Vagina (tissue), 2 donors: ENCODE measurements at regions not wholly inside any gene's neighbourhood (a gene's known extent, or its start where the extent isn't known, plus 50 kb on each side); places are given as distances from the start of the nearest gene placed in this dataset.

Experiments used
- POLR2A ChIP-seq, 2 donors: fragments of 450-650 bp; IDR thresholded peaks; one replicate each; pipeline ENCODE4 v1.6.1; 2017; ENCODE audit warnings: antibody characterized with exemption in 2 of 2, mild to moderate bottlenecking in 2 of 2, moderate library complexity in 2 of 2
- POLR2AphosphoS5 ChIP-seq, 2 donors: sonication (generic); formaldehyde crosslinking; IDR thresholded peaks; one replicate each; pipeline ENCODE4 v1.9.0; 2017; ENCODE audit warnings: antibody characterized with exemption in 2 of 2, mild to moderate bottlenecking in 2 of 2, low read depth in 1 of 2; ENCODE audit not compliant: insufficient read depth in 1 of 2
- TF ChIP-seq, protein P1 (sequence below), 3 experiments: fragments of 450-650 bp in 2 of 3; fragments of 200-600 bp in 1 of 3; sonication (generic) in 1 of 3; IDR thresholded peaks; one replicate each; pipeline ENCODE4 v1.5.1; 2017 to 2019; ENCODE audit warnings: antibody characterized with exemption in 3 of 3, mild to moderate bottlenecking in 2 of 3, moderate library complexity in 2 of 3

DNA sequence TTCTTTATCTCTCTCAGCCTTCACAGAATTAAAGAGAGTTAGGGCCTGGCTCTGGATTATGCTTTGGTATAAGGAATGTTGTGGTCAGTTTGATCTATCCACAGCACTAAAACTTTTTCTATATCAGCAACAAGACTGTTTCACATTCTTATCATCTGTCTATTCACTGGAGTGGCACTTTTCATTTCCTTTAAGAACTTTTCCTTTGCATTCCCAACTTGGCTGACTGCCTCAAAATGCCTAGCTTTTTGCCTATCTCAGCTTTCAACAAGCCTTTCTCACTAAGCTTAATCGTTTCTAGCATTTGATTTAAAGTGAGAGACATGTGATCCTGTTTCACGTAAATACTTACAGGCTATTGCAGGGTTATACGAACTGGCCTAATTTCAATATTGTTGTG, 471.8 kb downstream of the GBE1 start:
- TF ChIP-seq, protein P1, sequence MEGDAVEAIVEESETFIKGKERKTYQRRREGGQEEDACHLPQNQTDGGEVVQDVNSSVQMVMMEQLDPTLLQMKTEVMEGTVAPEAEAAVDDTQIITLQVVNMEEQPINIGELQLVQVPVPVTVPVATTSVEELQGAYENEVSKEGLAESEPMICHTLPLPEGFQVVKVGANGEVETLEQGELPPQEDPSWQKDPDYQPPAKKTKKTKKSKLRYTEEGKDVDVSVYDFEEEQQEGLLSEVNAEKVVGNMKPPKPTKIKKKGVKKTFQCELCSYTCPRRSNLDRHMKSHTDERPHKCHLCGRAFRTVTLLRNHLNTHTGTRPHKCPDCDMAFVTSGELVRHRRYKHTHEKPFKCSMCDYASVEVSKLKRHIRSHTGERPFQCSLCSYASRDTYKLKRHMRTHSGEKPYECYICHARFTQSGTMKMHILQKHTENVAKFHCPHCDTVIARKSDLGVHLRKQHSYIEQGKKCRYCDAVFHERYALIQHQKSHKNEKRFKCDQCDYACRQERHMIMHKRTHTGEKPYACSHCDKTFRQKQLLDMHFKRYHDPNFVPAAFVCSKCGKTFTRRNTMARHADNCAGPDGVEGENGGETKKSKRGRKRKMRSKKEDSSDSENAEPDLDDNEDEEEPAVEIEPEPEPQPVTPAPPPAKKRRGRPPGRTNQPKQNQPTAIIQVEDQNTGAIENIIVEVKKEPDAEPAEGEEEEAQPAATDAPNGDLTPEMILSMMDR (IDR thresholded peaks at IDR 0.05), result no peak
- TF ChIP-seq POLR2AphosphoS5 (IDR thresholded peaks at IDR 0.05; ENCODE audit: insufficient read depth in 1 of 2, low read depth in 1 of 2) (no peak), POLR2A (IDR thresholded peaks at IDR 0.05) (no peak)
